Mucosa of descending colon (tissue), 3 donors: ENCODE measurements at regions not wholly inside any gene's neighbourhood (a gene's known extent, or its start where the extent isn't known, plus 50 kb on each side); places are given as distances from the start of the nearest gene placed in this dataset.

Source experiments
- ATAC-seq: fragments of 200-7000 bp; cut with Tn5 transposase; one replicate; pipeline ENCODE4 v1.9.1; 2020; ENCODE audit warnings: mild to moderate bottlenecking, moderate library complexity
- DNase-seq, 3 donors: peaks; one replicate each; pipeline ENCODE4 v3.0.0-alpha.2; 2020
- H3K36me3 ChIP-seq: fragments of 200-600 bp; one replicate; pipeline ENCODE4 v1.8.0; 2021; ENCODE audit warnings: low read depth, mild to moderate bottlenecking
- H3K4me1 ChIP-seq: fragments of 200-600 bp; one replicate; pipeline ENCODE4 v1.8.0; 2021; ENCODE audit warnings: low read depth, mild to moderate bottlenecking
- H3K4me3 ChIP-seq: fragments of 200-600 bp; one replicate; pipeline ENCODE4 v1.8.0; 2021; ENCODE audit warnings: mild to moderate bottlenecking
- H3K9me3 ChIP-seq: fragments of 200-600 bp; one replicate; pipeline ENCODE4 v1.8.0; 2021; ENCODE audit warnings: mild to moderate bottlenecking
- intact Hi-C, 2 donors: fragments of 100-400 bp; cut with DNase I in 1 of 2; cut with micrococcal nuclease in 1 of 2; formaldehyde crosslinking; loops; one replicate each; pipeline versions ENCODE4 v1.11.0 to v1.11.1; 2022; cut with DNase I, micrococcal nuclease
- TF ChIP-seq, protein P1 (sequence below): fragments of 200-600 bp; IDR thresholded peaks from one replicate; pipeline ENCODE4 v1.8.0; 2022; ENCODE audit warnings: antibody characterized with exemption, mild to moderate bottlenecking
- donor health status: DM: no; HTN: no; CAD: no; lungs with moderate emphysema.
- donor health status: DM: no; HTN: no; CAD: no.
- donor health status: DM: no; HTN: yes; CAD: no.

GRCh38 chr9:28774433-28775235 is 1201.4 kb upstream of the C9orf72 start:
- intact Hi-C loops = no loop called here
- TF ChIP-seq, protein P1, sequence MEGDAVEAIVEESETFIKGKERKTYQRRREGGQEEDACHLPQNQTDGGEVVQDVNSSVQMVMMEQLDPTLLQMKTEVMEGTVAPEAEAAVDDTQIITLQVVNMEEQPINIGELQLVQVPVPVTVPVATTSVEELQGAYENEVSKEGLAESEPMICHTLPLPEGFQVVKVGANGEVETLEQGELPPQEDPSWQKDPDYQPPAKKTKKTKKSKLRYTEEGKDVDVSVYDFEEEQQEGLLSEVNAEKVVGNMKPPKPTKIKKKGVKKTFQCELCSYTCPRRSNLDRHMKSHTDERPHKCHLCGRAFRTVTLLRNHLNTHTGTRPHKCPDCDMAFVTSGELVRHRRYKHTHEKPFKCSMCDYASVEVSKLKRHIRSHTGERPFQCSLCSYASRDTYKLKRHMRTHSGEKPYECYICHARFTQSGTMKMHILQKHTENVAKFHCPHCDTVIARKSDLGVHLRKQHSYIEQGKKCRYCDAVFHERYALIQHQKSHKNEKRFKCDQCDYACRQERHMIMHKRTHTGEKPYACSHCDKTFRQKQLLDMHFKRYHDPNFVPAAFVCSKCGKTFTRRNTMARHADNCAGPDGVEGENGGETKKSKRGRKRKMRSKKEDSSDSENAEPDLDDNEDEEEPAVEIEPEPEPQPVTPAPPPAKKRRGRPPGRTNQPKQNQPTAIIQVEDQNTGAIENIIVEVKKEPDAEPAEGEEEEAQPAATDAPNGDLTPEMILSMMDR = no peak
- no peak for DNase-seq
- Histone ChIP-seq H3K4me3 (no peak overlapping the region), H3K36me3 (no peaks in the 10 kb centered on the region), H3K4me1 (no peaks in the 10 kb centered on the region), H3K9me3 (no peaks in the 10 kb centered on the region)
- ATAC-seq = no peak

DNA sequence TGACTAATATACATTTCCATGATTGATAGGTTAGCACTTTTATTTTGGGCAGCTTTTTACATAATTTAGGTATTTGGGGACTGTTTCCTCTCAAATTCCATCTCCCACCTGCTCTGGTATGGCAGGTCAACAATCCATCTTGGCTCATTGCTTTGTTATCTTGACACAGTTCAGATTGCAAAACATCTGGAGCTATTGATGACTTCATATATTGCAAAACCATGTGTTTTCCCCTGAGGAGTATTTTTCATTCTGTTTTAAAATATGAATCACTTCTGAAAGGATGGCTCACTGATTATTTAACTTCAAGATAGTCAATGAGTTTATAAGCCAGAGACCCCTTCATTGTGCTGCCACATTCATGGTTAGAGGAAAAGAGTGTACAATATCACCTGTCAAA is 1206.0 kb upstream of the C9orf72 start:
- intact Hi-C loops = no loop called here
- Histone ChIP-seq H3K36me3 (no peaks in the 10 kb centered on the region), H3K4me1 (no peaks in the 10 kb centered on the region), H3K9me3 (no peaks in the 10 kb centered on the region), H3K4me3 (no peak overlapping the region)
- no peak for DNase-seq
- ATAC-seq = no peak
- TF ChIP-seq, protein P1 = no peak

DNA sequence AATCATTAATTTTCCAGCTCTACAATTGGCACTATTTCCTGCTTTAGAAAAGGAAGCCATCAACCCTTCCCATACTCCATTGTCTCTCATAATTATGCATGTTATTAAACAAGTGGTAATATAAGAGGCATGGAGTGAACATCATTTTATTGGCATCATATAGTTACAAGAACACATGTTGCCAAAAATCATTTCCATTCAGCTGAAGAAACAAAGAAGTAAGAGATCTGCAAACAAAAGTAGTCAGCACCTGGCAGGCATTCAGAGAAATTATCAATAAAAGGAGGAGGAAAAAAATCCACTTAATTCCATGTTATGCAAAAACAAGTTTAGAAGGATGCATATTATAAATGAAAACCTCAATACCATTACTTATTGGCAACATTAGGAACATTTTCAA is 1208.2 kb upstream of the C9orf72 start:
- intact Hi-C loops = no loop called here
- ATAC-seq (no peak), DNase-seq (no peak)
- Histone ChIP-seq H3K4me3 (no peak overlapping the region), H3K9me3 (no peaks in the 10 kb centered on the region), H3K36me3 (no peaks in the 10 kb centered on the region), H3K4me1 (no peaks in the 10 kb centered on the region)
- TF ChIP-seq, protein P1 = no peak

GRCh38 chr9:28782630-28783029 is 1209.3 kb upstream of the C9orf72 start:
- no peak overlapping the region for H3K4me3 ChIP-seq
- ATAC-seq = no peak
- DNase-seq = no peak
- H3K36me3 ChIP-seq = no peaks in the 10 kb centered on the region
- H3K9me3 ChIP-seq = no peaks in the 10 kb centered on the region
- H3K4me1 ChIP-seq = no peaks in the 10 kb centered on the region
- intact Hi-C loops = no loop called here
- TF ChIP-seq, protein P1 = no peak

GRCh38 chr9:28792716-28793115 is 1219.4 kb upstream of the C9orf72 start:
- Histone ChIP-seq H3K9me3 (no peaks in the 10 kb centered on the region), H3K36me3 (no peaks in the 10 kb centered on the region), H3K4me3 (no peak overlapping the region), H3K4me1 (no peaks in the 10 kb centered on the region)
- ATAC-seq (no peak), DNase-seq (no peak)
- intact Hi-C loops = no loop called here
- TF ChIP-seq, protein P1 = no peak
